ENCODE measurements at regions not wholly inside any gene's neighbourhood (a gene's known extent, or its start where the extent isn't known, plus 50 kb on each side); places are given as distances from the start of the nearest gene placed in this dataset.

DNA sequence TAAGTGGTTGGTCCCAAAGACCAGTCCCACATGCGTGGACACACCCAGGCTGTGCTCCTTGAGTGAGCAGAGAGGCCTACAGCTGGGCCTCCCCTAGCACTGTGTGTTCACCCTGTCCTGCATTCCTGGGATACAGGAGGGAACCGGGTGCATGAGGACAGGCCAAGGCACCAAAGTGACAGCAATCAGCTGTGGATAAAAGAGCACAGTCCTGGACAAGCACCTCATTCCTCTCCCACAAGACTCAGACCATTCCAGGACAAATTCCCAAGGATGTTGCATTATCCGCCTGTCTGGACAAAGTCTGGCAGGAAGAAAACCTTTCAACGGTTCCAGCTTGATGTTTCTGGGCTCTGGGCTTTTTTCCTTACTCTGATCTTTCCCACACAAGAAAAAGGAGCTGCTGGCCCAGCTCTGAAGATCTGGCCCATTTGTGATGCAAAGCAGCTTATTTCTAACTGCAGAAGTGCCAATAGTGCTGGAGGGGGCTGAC lies 273.2 kb downstream of the ENC1 start:
- TF ChIP-seq, protein P1, sequence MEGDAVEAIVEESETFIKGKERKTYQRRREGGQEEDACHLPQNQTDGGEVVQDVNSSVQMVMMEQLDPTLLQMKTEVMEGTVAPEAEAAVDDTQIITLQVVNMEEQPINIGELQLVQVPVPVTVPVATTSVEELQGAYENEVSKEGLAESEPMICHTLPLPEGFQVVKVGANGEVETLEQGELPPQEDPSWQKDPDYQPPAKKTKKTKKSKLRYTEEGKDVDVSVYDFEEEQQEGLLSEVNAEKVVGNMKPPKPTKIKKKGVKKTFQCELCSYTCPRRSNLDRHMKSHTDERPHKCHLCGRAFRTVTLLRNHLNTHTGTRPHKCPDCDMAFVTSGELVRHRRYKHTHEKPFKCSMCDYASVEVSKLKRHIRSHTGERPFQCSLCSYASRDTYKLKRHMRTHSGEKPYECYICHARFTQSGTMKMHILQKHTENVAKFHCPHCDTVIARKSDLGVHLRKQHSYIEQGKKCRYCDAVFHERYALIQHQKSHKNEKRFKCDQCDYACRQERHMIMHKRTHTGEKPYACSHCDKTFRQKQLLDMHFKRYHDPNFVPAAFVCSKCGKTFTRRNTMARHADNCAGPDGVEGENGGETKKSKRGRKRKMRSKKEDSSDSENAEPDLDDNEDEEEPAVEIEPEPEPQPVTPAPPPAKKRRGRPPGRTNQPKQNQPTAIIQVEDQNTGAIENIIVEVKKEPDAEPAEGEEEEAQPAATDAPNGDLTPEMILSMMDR (IDR thresholded peaks at IDR 0.05) = no peak
- TF ChIP-seq POLR2A (IDR thresholded peaks at IDR 0.05) (no peak), POLR2AphosphoS5 (IDR thresholded peaks at IDR 0.05) (no peak)
